ENCODE measurements at regions not wholly inside any gene's neighbourhood (a gene's known extent, or its start where the extent isn't known, plus 50 kb on each side); places are given as distances from the start of the nearest gene placed in this dataset.
A peak's percentile ranks its signal among the peaks of the same experiment; 100 is the strongest.

- Histone ChIP-seq H4K20me1 (ENCODE audit: insufficient read depth, low read length) (no peaks in the 10 kb centered on the region), H2AFZ (ENCODE audit: low read length) (no peak overlapping the region), H3K79me2 (ENCODE audit: insufficient read depth, low read length) (no peaks in the 10 kb centered on the region), H3K27me3 (ENCODE audit: insufficient read depth, low read length) (no peaks in the 10 kb centered on the region), H3K4me2 (ENCODE audit: insufficient read depth, low read length) (no peak overlapping the region), H3K4me3 (ENCODE audit: insufficient read depth, low read length) (no peak overlapping the region), H3K4me1 (ENCODE audit: insufficient read depth, low read length) (peaks cover 67% of the 10 kb centered on the region), H3K9me3 (ENCODE audit: low read depth, low read length) (no peaks in the 10 kb centered on the region), H3K27ac (ENCODE audit: low read depth, low read length) (peak overlapping the region; percentile 8), H3K36me3 (ENCODE audit: insufficient read depth, low read length) (no peaks in the 10 kb centered on the region)
- TF ChIP-seq CTCF (IDR thresholded peaks at IDR 0.05; ENCODE audit: extremely low read depth, low read depth, low read length), result no peak
- DNase-seq (ENCODE audit: insufficient read length, low spot score, missing footprints), result no peak
Observed at GRCh38 chr2:42927334-42928160, 135.2 kb upstream of the HAAO start.

GRCh38 chr2:42926434-42927333 lies 134.3 kb upstream of the HAAO start:
- Histone ChIP-seq H3K4me1 (ENCODE audit: insufficient read depth, low read length) (peaks cover 73% of the 10 kb centered on the region), H3K27me3 (ENCODE audit: insufficient read depth, low read length) (no peaks in the 10 kb centered on the region), H3K27ac (ENCODE audit: low read depth, low read length) (peak overlapping the region; percentile 98), H3K4me2 (ENCODE audit: insufficient read depth, low read length) (no peak overlapping the region), H3K4me3 (ENCODE audit: insufficient read depth, low read length) (no peak overlapping the region), H2AFZ (ENCODE audit: low read length) (peak overlapping the region; percentile 53), H4K20me1 (ENCODE audit: insufficient read depth, low read length) (no peaks in the 10 kb centered on the region), H3K79me2 (ENCODE audit: insufficient read depth, low read length) (no peaks in the 10 kb centered on the region), H3K9me3 (ENCODE audit: low read depth, low read length) (no peaks in the 10 kb centered on the region), H3K36me3 (ENCODE audit: insufficient read depth, low read length) (no peaks in the 10 kb centered on the region)
- no peak for TF ChIP-seq CTCF (IDR thresholded peaks at IDR 0.05; ENCODE audit: extremely low read depth, low read depth, low read length)
- DNase-seq (ENCODE audit: insufficient read length, low spot score, missing footprints), result no peak

GRCh38 chr2:42925742-42926433 lies 133.5 kb upstream of the HAAO start:
- Histone ChIP-seq H3K27ac (ENCODE audit: low read depth, low read length) (peak overlapping the region; percentile 98), H3K9me3 (ENCODE audit: low read depth, low read length) (no peaks in the 10 kb centered on the region), H4K20me1 (ENCODE audit: insufficient read depth, low read length) (no peaks in the 10 kb centered on the region), H3K4me2 (ENCODE audit: insufficient read depth, low read length) (no peak overlapping the region), H3K79me2 (ENCODE audit: insufficient read depth, low read length) (no peaks in the 10 kb centered on the region), H3K4me3 (ENCODE audit: insufficient read depth, low read length) (no peak overlapping the region), H2AFZ (ENCODE audit: low read length) (peak overlapping the region; percentile 53), H3K36me3 (ENCODE audit: insufficient read depth, low read length) (no peaks in the 10 kb centered on the region), H3K27me3 (ENCODE audit: insufficient read depth, low read length) (no peaks in the 10 kb centered on the region), H3K4me1 (ENCODE audit: insufficient read depth, low read length) (peaks cover 66% of the 10 kb centered on the region)
- no peak for DNase-seq (ENCODE audit: insufficient read length, low spot score, missing footprints)
- no peak for TF ChIP-seq CTCF (IDR thresholded peaks at IDR 0.05; ENCODE audit: extremely low read depth, low read depth, low read length)

All from osteoblast (primary cell).